22Rv1 (cell line): ENCODE measurements at regions not wholly inside any gene's neighbourhood (a gene's known extent, or its start where the extent isn't known, plus 50 kb on each side); places are given as distances from the start of the nearest gene placed in this dataset.

Experiments
- CTCF ChIP-seq: fragments of 450-650 bp; IDR thresholded peaks from 2 replicates; pipeline ENCODE4 v1.5.1; 2017; ENCODE audit warnings: mild to moderate bottlenecking
- ZFX ChIP-seq: fragments of 450-650 bp; IDR thresholded peaks from 2 replicates; pipeline ENCODE4 v1.6.1; 2017; ENCODE audit warnings: antibody characterized with exemption, borderline replicate concordance

- TF ChIP-seq CTCF (no peak), ZFX (no peak)
These were observed 1269.9 kb downstream of the ADGRL3 start for GRCh38 chr4:62470020-62470419.
